Stimulated activated CD4-positive, alpha-beta T cell treated with anti-CD3 and anti-CD28 coated beads, Interleukin-4, amount 100 ng/mL, for 48 hours (primary cell): ENCODE measurements at regions not wholly inside any gene's neighbourhood (a gene's known extent, or its start where the extent isn't known, plus 50 kb on each side); places are given as distances from the start of the nearest gene placed in this dataset.

Experiments
- DNase-seq, 2 donors: peaks; one replicate each; pipeline ENCODE4 v3.0.0-alpha.2; 2020; ENCODE audit warnings: low read depth in 2 of 2

- no peak for DNase-seq
Observed at GRCh38 chr7:41237956-41238355, 464.9 kb downstream of the INHBA start.

- DNase-seq: no peak
Observed at GRCh38 chr7:41232086-41232485, 470.8 kb downstream of the INHBA start.

- DNase-seq: no peak
Observed at GRCh38 chr7:41224063-41224763, 478.7 kb downstream of the INHBA start.

GRCh38 chr7:41222746-41223145 is 480.1 kb downstream of the INHBA start:
- DNase-seq: no peak

- DNase-seq: no peak
Observed at GRCh38 chr7:41220266-41220665, 482.6 kb downstream of the INHBA start.

GRCh38 chr7:41219276-41219675 is 483.6 kb downstream of the INHBA start:
- no peak for DNase-seq

GRCh38 chr7:41217306-41217705 is 485.6 kb downstream of the INHBA start:
- DNase-seq: no peak

GRCh38 chr7:41207141-41207540 is 495.7 kb downstream of the INHBA start:
- no peak for DNase-seq

GRCh38 chr7:41206267-41206666 is 496.6 kb downstream of the INHBA start:
- no peak for DNase-seq

GRCh38 chr7:41205600-41205999 is 497.3 kb downstream of the INHBA start:
- no peak for DNase-seq

GRCh38 chr7:41203542-41203941 is 499.3 kb downstream of the INHBA start:
- DNase-seq: no peak

GRCh38 chr7:41201021-41201420 is 501.9 kb downstream of the INHBA start:
- DNase-seq: no peak

GRCh38 chr7:41199136-41199535 is 503.8 kb downstream of the INHBA start:
- DNase-seq: no peak

GRCh38 chr7:41198502-41198901 is 504.4 kb downstream of the INHBA start:
- no peak for DNase-seq

- DNase-seq: no peak
Observed at GRCh38 chr7:41197769-41198168, 505.1 kb downstream of the INHBA start.

GRCh38 chr7:41193738-41194282 is 509.1 kb downstream of the INHBA start:
- no peak for DNase-seq

- DNase-seq: no peak
Observed at GRCh38 chr7:41190581-41190980, 512.3 kb downstream of the INHBA start.

GRCh38 chr7:41189866-41190265 is 513.0 kb downstream of the INHBA start:
- no peak for DNase-seq

- no peak for DNase-seq
Observed at GRCh38 chr7:41188163-41189130, 514.4 kb downstream of the INHBA start.

- no peak for DNase-seq
Observed at GRCh38 chr7:41187322-41187721, 515.6 kb downstream of the INHBA start.

GRCh38 chr7:41185851-41186250 is 517.0 kb downstream of the INHBA start:
- no peak for DNase-seq

GRCh38 chr7:41183741-41184140 is 519.1 kb downstream of the INHBA start:
- no peak for DNase-seq

- DNase-seq: no peak
Observed at GRCh38 chr7:41182782-41183181, 520.1 kb downstream of the INHBA start.
